ENCODE measurements at regions not wholly inside any gene's neighbourhood (a gene's known extent, or its start where the extent isn't known, plus 50 kb on each side); places are given as distances from the start of the nearest gene placed in this dataset.
"Not testable (repeated sequence)": the region's sequence is repeated elsewhere in the genome, so short reads cannot be mapped to it uniquely, and the experiment has no call there.

GRCh38 chr16:51543971-51544370 is 392.9 kb upstream of the SALL1 start:
- DNase-seq (ENCODE audit: low read depth, low spot score) = no peak

GRCh38 chr16:51542981-51543815 is 392.1 kb upstream of the SALL1 start:
- no peak for DNase-seq (ENCODE audit: low read depth, low spot score)

GRCh38 chr16:51540259-51540658 is 389.2 kb upstream of the SALL1 start:
- DNase-seq (ENCODE audit: low read depth, low spot score) = no peak

GRCh38 chr16:51538707-51539498 is 387.8 kb upstream of the SALL1 start:
- DNase-seq (ENCODE audit: low read depth, low spot score) = peak; percentile 64

GRCh38 chr16:51535591-51535990 is 384.5 kb upstream of the SALL1 start:
- DNase-seq (ENCODE audit: low read depth, low spot score) = no peak

GRCh38 chr16:51532551-51532950 is 381.5 kb upstream of the SALL1 start:
- no peak for DNase-seq (ENCODE audit: low read depth, low spot score)

GRCh38 chr16:51531271-51531670 is 380.2 kb upstream of the SALL1 start:
- no peak for DNase-seq (ENCODE audit: low read depth, low spot score)

- no peak for DNase-seq (ENCODE audit: low read depth, low spot score)
Measured at GRCh38 chr16:51527349-51527748, 376.3 kb upstream of the SALL1 start.

GRCh38 chr16:51526621-51527020 is 375.6 kb upstream of the SALL1 start:
- DNase-seq (ENCODE audit: low read depth, low spot score) = no peak

GRCh38 chr16:51524555-51525373 is 373.7 kb upstream of the SALL1 start:
- DNase-seq (ENCODE audit: low read depth, low spot score) = peak; percentile 52

GRCh38 chr16:51524070-51524469 is 373.0 kb upstream of the SALL1 start:
- no peak for DNase-seq (ENCODE audit: low read depth, low spot score)

GRCh38 chr16:51523400-51523799 is 372.3 kb upstream of the SALL1 start:
- DNase-seq (ENCODE audit: low read depth, low spot score) = no peak

- DNase-seq (ENCODE audit: low read depth, low spot score) = no peak
Measured at GRCh38 chr16:51522902-51523301, 371.8 kb upstream of the SALL1 start.

GRCh38 chr16:51516960-51517359 is 365.9 kb upstream of the SALL1 start:
- DNase-seq (ENCODE audit: low read depth, low spot score) = not testable (repeated sequence)

GRCh38 chr16:51510416-51510815 is 359.3 kb upstream of the SALL1 start:
- no peak for DNase-seq (ENCODE audit: low read depth, low spot score)

- no peak for DNase-seq (ENCODE audit: low read depth, low spot score)
Measured at GRCh38 chr16:51509336-51509735, 358.3 kb upstream of the SALL1 start.

- DNase-seq (ENCODE audit: low read depth, low spot score) = no peak
Measured at GRCh38 chr16:51508490-51509212, 357.6 kb upstream of the SALL1 start.

GRCh38 chr16:51507286-51507685 is 356.2 kb upstream of the SALL1 start:
- DNase-seq (ENCODE audit: low read depth, low spot score) = no peak

GRCh38 chr16:51500306-51500705 is 349.2 kb upstream of the SALL1 start:
- no peak for DNase-seq (ENCODE audit: low read depth, low spot score)

- DNase-seq (ENCODE audit: low read depth, low spot score) = no peak
Measured at GRCh38 chr16:51497541-51498211, 346.6 kb upstream of the SALL1 start.

- DNase-seq (ENCODE audit: low read depth, low spot score) = no peak
Measured at GRCh38 chr16:51490866-51491265, 339.8 kb upstream of the SALL1 start.
